ENCODE measurements at regions not wholly inside any gene's neighbourhood (a gene's known extent, or its start where the extent isn't known, plus 50 kb on each side); places are given as distances from the start of the nearest gene placed in this dataset.

DNA sequence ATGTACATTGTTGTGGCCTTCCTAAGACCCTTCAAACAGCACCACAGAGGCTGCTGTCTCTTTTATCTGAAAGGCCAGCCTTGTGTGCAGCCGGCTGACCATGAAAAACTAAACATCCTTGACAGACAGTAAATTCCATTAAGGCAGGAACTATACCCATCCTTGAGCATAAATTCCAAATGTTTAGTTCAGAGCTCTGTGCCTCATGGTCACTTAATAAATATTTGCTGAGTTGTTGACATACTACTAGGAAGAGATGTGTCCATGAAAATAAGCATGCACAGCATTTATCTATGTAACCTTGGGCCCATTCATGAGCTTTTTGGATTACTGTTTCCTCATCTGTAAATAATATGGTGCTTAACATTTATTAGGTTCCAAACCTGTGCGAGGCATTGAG lies 424.8 kb downstream of the HRH4 start:
- no peak for TF ChIP-seq POLR2AphosphoS5 (IDR thresholded peaks at IDR 0.05; ENCODE audit: borderline replicate concordance, low read depth, low read length)
- TF ChIP-seq EZH2 (IDR thresholded peaks at IDR 0.05), result no peak
